Mesendoderm (in vitro differentiated cells): ENCODE measurements at regions not wholly inside any gene's neighbourhood (a gene's known extent, or its start where the extent isn't known, plus 50 kb on each side); places are given as distances from the start of the nearest gene placed in this dataset.
"Not testable (repeated sequence)": the region's sequence is repeated elsewhere in the genome, so short reads cannot be mapped to it uniquely, and the experiment has no call there.

Source experiments
- DNase-seq: peaks from one replicate; pipeline ENCODE4 v3.0.0; 2013
- H2AK5ac ChIP-seq: 2 replicates; pipeline ENCODE4 v1.6.1; 2013; ENCODE audit warnings: low read length, inconsistent platforms
- H2BK120ac ChIP-seq: 2 replicates; pipeline ENCODE4 v1.6.1; 2013; ENCODE audit warnings: low read depth, mild to moderate bottlenecking, low read length, moderate library complexity, mixed read lengths
- H2BK15ac ChIP-seq: replicated peaks from 2 replicates; pipeline ENCODE4 v1.6.1; 2013; ENCODE audit warnings: low read depth, mild to moderate bottlenecking, moderate library complexity
- H2BK5ac ChIP-seq: 2 replicates; pipeline ENCODE4 v1.6.1; 2013; ENCODE audit warnings: low read length, inconsistent platforms
- H3K18ac ChIP-seq: 2 replicates; pipeline ENCODE4 v1.6.1; 2013; ENCODE audit warnings: mild to moderate bottlenecking, low read length, mixed read lengths
- H3K23ac ChIP-seq: one replicate; pipeline ENCODE4 v1.6.1; 2013; ENCODE audit warnings: low read length
- H3K27ac ChIP-seq: 2 replicates; pipeline ENCODE4 v1.5.1; 2013; ENCODE audit warnings: low read depth, mild to moderate bottlenecking, inconsistent platforms, low read length, moderate library complexity
- H3K27me3 ChIP-seq: 2 replicates; pipeline ENCODE4 v1.6.1; 2013; ENCODE audit warnings: low read length, control low read depth, mild to moderate bottlenecking, inconsistent platforms; ENCODE audit not compliant: insufficient read depth, poor library complexity
- H3K36me3 ChIP-seq: 2 replicates; pipeline ENCODE4 v1.6.1; 2013; ENCODE audit warnings: low read length, inconsistent platforms; ENCODE audit not compliant: control insufficient read depth, insufficient read depth
- H3K4ac ChIP-seq: one replicate; pipeline ENCODE4 v1.6.1; 2013; ENCODE audit warnings: low read depth, mild to moderate bottlenecking, low read length, moderate library complexity
- H3K4me1 ChIP-seq: 2 replicates; pipeline ENCODE4 v1.6.1; 2013; ENCODE audit warnings: low read depth, low read length, inconsistent platforms; ENCODE audit not compliant: control insufficient read depth
- H3K4me2 ChIP-seq: 2 replicates; pipeline ENCODE4 v1.6.1; 2013; ENCODE audit warnings: low read length
- H3K4me3 ChIP-seq: 2 replicates; pipeline ENCODE4 v1.5.1; 2013; ENCODE audit warnings: mild to moderate bottlenecking, low read length
- H3K56ac ChIP-seq: one replicate; pipeline ENCODE4 v1.6.1; 2013; ENCODE audit warnings: low read length
- H3K79me1 ChIP-seq: 2 replicates; pipeline ENCODE4 v1.6.1; 2013; ENCODE audit warnings: low read length, inconsistent platforms
- H3K79me2 ChIP-seq: 2 replicates; pipeline ENCODE4 v1.6.1; 2013; ENCODE audit warnings: mild to moderate bottlenecking, low read length; ENCODE audit not compliant: control insufficient read depth, insufficient read depth
- H3K9ac ChIP-seq: 2 replicates; pipeline ENCODE4 v1.6.1; 2013; ENCODE audit warnings: low read length, inconsistent platforms
- H4K5ac ChIP-seq: one replicate; pipeline ENCODE4 v1.6.1; 2013; ENCODE audit warnings: low read length
- H4K8ac ChIP-seq: one replicate; pipeline ENCODE4 v1.6.1; 2013; ENCODE audit warnings: low read depth, mild to moderate bottlenecking, control low read depth, low read length, moderate library complexity
- whole genome bisulfite sequencing: extraction: QIAGEN DNeasy Blood & Tissue Kit; methylation state at CpG from one replicate; pipeline ENCODE4 v1.1.7; 2013; ENCODE audit warnings: low lambda C conversion rate, missing lambda C conversion rate; ENCODE audit not compliant: insufficient coverage; ENCODE audit errors: extremely low coverage; 5-methylcytosine and 5-hydroxymethylcytosine counted together

DNA sequence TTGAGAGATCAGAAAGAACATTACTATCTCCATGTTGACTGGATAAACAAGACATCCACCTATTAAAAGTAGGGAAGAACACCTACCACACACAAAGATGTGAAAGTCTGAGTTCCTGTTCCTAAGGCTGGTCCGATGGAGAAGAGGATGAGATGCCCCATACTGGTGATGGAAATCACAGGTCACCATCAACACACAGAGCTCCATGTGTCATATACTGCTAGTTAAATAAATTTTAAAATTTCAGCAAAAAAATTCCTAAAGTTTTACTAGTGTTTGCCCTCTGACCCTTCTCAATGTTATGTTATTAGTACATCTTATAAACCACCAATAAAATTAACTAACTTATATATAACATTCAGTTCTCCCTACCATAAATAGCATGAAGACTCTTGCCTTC is 59.1 kb downstream of the KCNA5 start:
- no peak overlapping the region for H3K27ac ChIP-seq
- H2BK15ac ChIP-seq, result no peak overlapping the region
- no peaks in the 10 kb centered on the region for H3K27me3 ChIP-seq
- H3K4me3 ChIP-seq, result no peak overlapping the region
- H3K18ac ChIP-seq, result no peak overlapping the region
- no peak overlapping the region for H2BK120ac ChIP-seq
- H3K56ac ChIP-seq, result no peak overlapping the region
- H2AK5ac ChIP-seq, result no peak overlapping the region
- WGBS, result no CpG with 5 or more reads among the region's 1 CpG
- no peak for DNase-seq
- no peak overlapping the region for H4K8ac ChIP-seq
- no peak overlapping the region for H3K4ac ChIP-seq
- no peak overlapping the region for H3K23ac ChIP-seq
- no peaks in the 10 kb centered on the region for H3K79me2 ChIP-seq
- no peak overlapping the region for H4K5ac ChIP-seq
- no peak overlapping the region for H3K4me2 ChIP-seq
- H3K79me1 ChIP-seq, result no peaks in the 10 kb centered on the region
- H3K36me3 ChIP-seq, result no peaks in the 10 kb centered on the region
- no peaks in the 10 kb centered on the region for H3K4me1 ChIP-seq
- H3K9ac ChIP-seq, result no peak overlapping the region
- H2BK5ac ChIP-seq, result no peak overlapping the region

- WGBS, result no CpG with 5 or more reads among the region's 1 CpG
- no peaks in the 10 kb centered on the region for H3K79me1 ChIP-seq
Observed at GRCh38 chr12:5110345-5110744, 66.7 kb downstream of the KCNA5 start.

GRCh38 chr12:5114436-5114835 is 70.8 kb downstream of the KCNA5 start:
- no peak for DNase-seq
- no peak overlapping the region for H3K4me2 ChIP-seq
- H2AK5ac ChIP-seq, result no peak overlapping the region
- no peaks in the 10 kb centered on the region for H3K4me1 ChIP-seq
- H3K36me3 ChIP-seq, result no peaks in the 10 kb centered on the region
- no peaks in the 10 kb centered on the region for H3K79me1 ChIP-seq
- H3K79me2 ChIP-seq, result no peaks in the 10 kb centered on the region
- H2BK15ac ChIP-seq, result no peak overlapping the region
- H3K18ac ChIP-seq, result no peak overlapping the region
- H3K27ac ChIP-seq, result no peak overlapping the region
- H3K4ac ChIP-seq, result no peak overlapping the region
- no peak overlapping the region for H3K23ac ChIP-seq
- no CpG with 5 or more reads among the region's 7 CpGs for whole genome bisulfite sequencing
- H3K9ac ChIP-seq, result no peak overlapping the region
- no peak overlapping the region for H4K5ac ChIP-seq
- H2BK5ac ChIP-seq, result no peak overlapping the region
- no peak overlapping the region for H3K56ac ChIP-seq
- peaks cover 3% of the 10 kb centered on the region for H3K27me3 ChIP-seq
- H3K4me3 ChIP-seq, result no peak overlapping the region
- no peak overlapping the region for H2BK120ac ChIP-seq
- no peak overlapping the region for H4K8ac ChIP-seq

More at GRCh38 chr12:5110345-5110744, 66.7 kb downstream of the KCNA5 start:
- Histone ChIP-seq H3K18ac (no peak overlapping the region), H4K8ac (no peak overlapping the region), H3K4me2 (no peak overlapping the region), H3K79me2 (no peaks in the 10 kb centered on the region), H3K4me1 (no peaks in the 10 kb centered on the region), H2BK15ac (no peak overlapping the region), H3K23ac (no peak overlapping the region), H3K4me3 (no peak overlapping the region), H3K4ac (no peak overlapping the region), H2BK120ac (no peak overlapping the region), H3K27ac (no peak overlapping the region), H4K5ac (no peak overlapping the region), H3K56ac (no peak overlapping the region), H2AK5ac (no peak overlapping the region), H3K27me3 (peaks cover 3% of the 10 kb centered on the region), H3K9ac (no peak overlapping the region), H2BK5ac (no peak overlapping the region), H3K36me3 (no peaks in the 10 kb centered on the region)
- DNase-seq, result no peak

GRCh38 chr12:5121784-5122183 is 78.1 kb downstream of the KCNA5 start:
- not testable (repeated sequence) for H3K27ac ChIP-seq, H3K4me2 ChIP-seq, H3K4me3 ChIP-seq, H3K18ac ChIP-seq, H3K79me1 ChIP-seq, H2AK5ac ChIP-seq, H3K36me3 ChIP-seq, H2BK120ac ChIP-seq, H4K5ac ChIP-seq, H3K27me3 ChIP-seq, H3K4me1 ChIP-seq, DNase-seq, H2BK5ac ChIP-seq, H3K9ac ChIP-seq, H3K56ac ChIP-seq, H2BK15ac ChIP-seq, H3K4ac ChIP-seq, H3K23ac ChIP-seq, H4K8ac ChIP-seq, H3K79me2 ChIP-seq
- no CpG with 5 or more reads among the region's 20 CpGs for WGBS

DNA sequence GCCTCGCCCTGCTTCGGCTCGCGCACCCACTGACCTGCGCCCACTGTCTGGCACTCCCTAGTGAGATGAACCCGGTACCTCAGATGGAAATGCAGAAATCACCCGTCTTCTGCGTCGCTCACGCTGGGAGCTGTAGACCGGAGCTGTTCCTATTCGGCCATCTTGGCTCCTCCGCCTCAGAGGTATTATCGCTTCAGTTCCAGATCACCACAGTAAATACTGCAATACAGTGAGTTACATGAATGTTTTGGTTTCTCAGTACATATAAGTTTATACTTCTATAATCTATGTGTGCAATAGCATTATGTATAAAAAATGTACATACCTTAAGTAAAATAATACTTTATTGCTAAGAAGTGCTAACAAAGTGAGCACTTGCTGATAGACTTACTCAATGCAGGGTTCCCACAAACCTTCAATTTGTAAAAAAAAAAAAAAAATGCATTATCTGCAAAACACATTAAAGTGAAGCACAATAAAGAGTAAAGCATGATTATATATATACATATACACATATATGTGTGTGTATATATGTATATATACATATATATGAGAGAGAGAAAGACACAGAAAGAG is 78.7 kb downstream of the KCNA5 start:
- not testable (repeated sequence) for H3K36me3 ChIP-seq, H3K79me1 ChIP-seq, H3K18ac ChIP-seq, H3K4ac ChIP-seq, H3K56ac ChIP-seq, H3K27ac ChIP-seq, H2BK5ac ChIP-seq, H3K4me1 ChIP-seq, H3K4me2 ChIP-seq, H2BK120ac ChIP-seq, DNase-seq, H2BK15ac ChIP-seq, H3K27me3 ChIP-seq, H3K9ac ChIP-seq, H3K23ac ChIP-seq, H2AK5ac ChIP-seq, H4K5ac ChIP-seq, H4K8ac ChIP-seq, H3K79me2 ChIP-seq, H3K4me3 ChIP-seq
- WGBS, result no CpG with 5 or more reads among the region's 14 CpGs

GRCh38 chr12:5123921-5124320 is 80.2 kb downstream of the KCNA5 start:
- H4K5ac ChIP-seq, result no peak overlapping the region
- H3K18ac ChIP-seq, result no peak overlapping the region
- no peak overlapping the region for H3K4me2 ChIP-seq
- no peak for DNase-seq
- no peak overlapping the region for H2BK120ac ChIP-seq
- no peak overlapping the region for H4K8ac ChIP-seq
- no peaks in the 10 kb centered on the region for H3K36me3 ChIP-seq
- no peaks in the 10 kb centered on the region for H3K27me3 ChIP-seq
- no peaks in the 10 kb centered on the region for H3K79me2 ChIP-seq
- H3K9ac ChIP-seq, result no peak overlapping the region
- H2AK5ac ChIP-seq, result no peak overlapping the region
- H3K4me1 ChIP-seq, result no peaks in the 10 kb centered on the region
- H3K23ac ChIP-seq, result no peak overlapping the region
- H3K56ac ChIP-seq, result no peak overlapping the region
- H2BK15ac ChIP-seq, result no peak overlapping the region
- H3K4me3 ChIP-seq, result no peak overlapping the region
- no CpG with 5 or more reads among the region's 2 CpGs for WGBS
- no peak overlapping the region for H3K4ac ChIP-seq
- no peak overlapping the region for H3K27ac ChIP-seq
- no peak overlapping the region for H2BK5ac ChIP-seq
- H3K79me1 ChIP-seq, result no peaks in the 10 kb centered on the region
